ENCODE measurements at regions not wholly inside any gene's neighbourhood (a gene's known extent, or its start where the extent isn't known, plus 50 kb on each side); places are given as distances from the start of the nearest gene placed in this dataset.
A peak's percentile ranks its signal among the peaks of the same experiment; 100 is the strongest.
"Not testable (repeated sequence)": the region's sequence is repeated elsewhere in the genome, so short reads cannot be mapped to it uniquely, and the experiment has no call there.

DNA sequence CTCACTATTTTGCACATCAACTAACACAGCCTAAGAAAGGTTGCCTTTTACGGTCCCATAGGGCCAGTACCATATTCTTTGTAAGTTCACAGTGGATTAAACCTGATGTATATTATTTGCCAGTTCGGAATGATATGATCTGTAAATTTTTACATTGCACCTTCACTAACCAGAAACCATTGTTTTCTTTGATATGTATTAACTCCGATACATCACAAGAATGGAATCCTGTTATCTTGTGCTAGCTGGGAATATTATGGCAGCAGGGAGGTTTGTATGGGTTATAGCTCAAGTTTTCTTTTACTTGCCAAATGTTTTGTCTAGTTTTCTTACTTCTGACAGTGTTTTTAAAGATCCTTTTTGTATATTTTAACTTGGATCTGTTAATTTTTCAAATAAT, 51.4 kb upstream of the S1PR1 start:
- Mint-ChIP-seq H3K36me3 (no peaks in the 10 kb centered on the region), H3K4me1 (ENCODE audit: low read depth) (peaks cover 55% of the 10 kb centered on the region)

DNA sequence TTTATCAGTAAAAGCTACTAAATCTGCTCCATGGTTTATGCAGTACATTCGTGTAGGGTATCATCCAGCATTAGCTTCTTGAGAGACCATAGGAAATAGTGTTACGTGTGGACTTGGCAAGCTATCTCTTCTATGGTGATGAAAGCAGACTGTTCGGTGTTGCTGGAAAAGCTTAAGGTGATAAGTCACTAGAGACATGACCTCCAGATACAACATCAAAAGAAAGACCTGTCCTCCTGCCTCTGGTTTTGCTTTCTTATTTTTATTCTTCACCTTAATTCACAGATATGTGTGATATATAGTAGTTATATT, 53.5 kb upstream of the S1PR1 start:
- Mint-ChIP-seq H3K4me1 (ENCODE audit: low read depth) (peaks cover 69% of the 10 kb centered on the region), H3K27me3 (no peaks in the 10 kb centered on the region), H3K27ac (peak overlapping the region; percentile 68), H3K9me3 (no peaks in the 10 kb centered on the region), H3K36me3 (no peaks in the 10 kb centered on the region), H3K4me3 (no peak overlapping the region)
- intact Hi-C loops (cut with micrococcal nuclease), result loop anchor here (1.0 kb wide), 1 partner anchor 16 kb away; no protein-coding TSS in a partner anchor
- no peak for DNase-seq
- ChIA-PET POLR2A (interaction anchor here (0.5 to 1.0 kb wide), 2 partner anchors 16 to 65 kb away, joined by 3 read pairs; no protein-coding TSS in a partner anchor), CTCF (interaction anchor here (0.6 to 1.4 kb wide), 2 partner anchors 10 to 105 kb away, joined by 3 to 4 read pairs; no protein-coding TSS in a partner anchor)

More for the DNA sequence above, 51.4 kb upstream of the S1PR1 start:
- Mint-ChIP-seq H3K27me3 (no peaks in the 10 kb centered on the region), H3K4me3 (no peak overlapping the region), H3K9me3 (no peaks in the 10 kb centered on the region), H3K27ac (no peak overlapping the region)
- CTCF ChIA-PET, result interaction anchor here (1.4 kb wide), 1 partner anchor 13 kb away, joined by 4 read pairs; no protein-coding TSS in a partner anchor
- no peak for DNase-seq
- POLR2A ChIA-PET, result no interaction called here
- intact Hi-C loops (cut with micrococcal nuclease), result no loop called here

DNA sequence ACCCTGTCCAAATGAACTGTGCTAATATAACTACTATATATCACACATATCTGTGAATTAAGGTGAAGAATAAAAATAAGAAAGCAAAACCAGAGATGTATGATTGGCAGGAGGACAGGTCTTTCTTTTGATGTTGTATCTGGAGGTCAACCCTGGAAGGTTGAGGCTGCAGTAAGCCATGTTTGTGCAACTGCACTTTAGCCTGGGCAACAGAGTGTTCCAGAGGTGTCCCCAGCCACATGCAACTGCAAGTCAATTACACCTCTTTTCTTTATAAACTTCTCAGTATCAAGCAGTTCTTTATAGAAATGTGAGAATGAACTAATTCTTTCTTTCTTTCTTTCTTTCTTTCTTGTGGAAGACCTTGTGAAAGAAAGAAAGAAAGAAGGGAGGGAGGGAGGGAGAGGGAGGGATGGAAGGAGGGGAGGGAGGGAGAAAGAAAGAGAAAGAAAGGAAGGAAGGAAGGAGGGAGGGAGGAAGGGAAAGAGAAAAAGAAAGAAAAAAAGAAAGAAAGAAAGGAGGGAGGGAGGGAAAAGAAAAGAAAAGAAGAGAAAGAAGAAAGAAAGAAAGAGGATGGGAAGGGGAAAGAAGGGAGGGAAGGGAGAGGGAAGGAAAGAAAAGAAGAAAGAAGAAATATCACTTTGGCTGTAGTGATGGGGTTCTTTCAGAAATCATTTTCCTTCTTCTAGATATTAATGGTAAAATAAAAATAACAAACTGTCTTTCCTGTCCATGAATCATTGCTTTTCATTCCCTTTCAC, 54.0 kb upstream of the S1PR1 start:
- no peaks in the 10 kb centered on the region for H3K9me3 Mint-ChIP-seq
- H3K36me3 Mint-ChIP-seq, result no peaks in the 10 kb centered on the region
- no peak overlapping the region for H3K4me3 Mint-ChIP-seq
- DNase-seq, result no peak
- CTCF ChIA-PET, result interaction anchor here (0.6 to 1.4 kb wide), 2 partner anchors 10 to 106 kb away, joined by 3 to 4 read pairs; no protein-coding TSS in a partner anchor
- H3K27me3 Mint-ChIP-seq, result no peaks in the 10 kb centered on the region
- H3K27ac Mint-ChIP-seq, result peak overlapping the region; percentile 68
- POLR2A ChIA-PET, result interaction anchor here (1.0 kb wide), 1 partner anchor 16 kb away, joined by 3 read pairs; no protein-coding TSS in a partner anchor
- intact Hi-C loops (cut with micrococcal nuclease), result loop anchor here (1.0 kb wide), 1 partner anchor 16 kb away; no protein-coding TSS in a partner anchor
- H3K4me1 Mint-ChIP-seq (ENCODE audit: low read depth), result peaks cover 69% of the 10 kb centered on the region

DNA sequence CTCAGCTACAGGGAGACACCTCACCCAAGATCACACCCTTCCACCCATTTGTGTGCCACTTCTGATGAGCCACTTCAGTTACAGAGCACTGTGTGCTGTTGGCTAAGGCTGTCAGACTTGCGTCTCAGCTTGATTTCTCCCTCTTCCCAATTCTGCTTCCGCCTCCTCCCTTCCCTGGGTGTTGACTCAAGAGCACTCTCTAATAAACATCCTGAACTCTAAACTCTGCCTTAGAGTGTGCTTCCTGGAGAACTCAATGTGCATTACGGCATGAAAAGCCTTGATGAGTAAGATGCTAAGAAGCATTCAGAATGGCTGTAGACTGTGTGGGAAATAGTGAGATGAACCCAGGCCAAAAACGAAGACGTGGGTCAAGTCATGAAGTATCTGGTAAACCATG, 54.9 kb upstream of the S1PR1 start:
- Mint-ChIP-seq H3K9me3 (no peaks in the 10 kb centered on the region), H3K4me1 (ENCODE audit: low read depth) (peaks cover 74% of the 10 kb centered on the region), H3K27me3 (no peaks in the 10 kb centered on the region), H3K27ac (peak overlapping the region; percentile 68), H3K4me3 (no peak overlapping the region), H3K36me3 (no peaks in the 10 kb centered on the region)
- CTCF ChIA-PET, result interaction anchor here (0.7 kb wide), 1 partner anchor 47 kb away, joined by 3 read pairs; no protein-coding TSS in a partner anchor
- POLR2A ChIA-PET, result interaction anchor here (1.5 kb wide), 1 partner anchor 54 kb away, joined by 3 read pairs; no protein-coding TSS in a partner anchor
- intact Hi-C loops (cut with micrococcal nuclease), result no loop called here
- no peak for DNase-seq

DNA sequence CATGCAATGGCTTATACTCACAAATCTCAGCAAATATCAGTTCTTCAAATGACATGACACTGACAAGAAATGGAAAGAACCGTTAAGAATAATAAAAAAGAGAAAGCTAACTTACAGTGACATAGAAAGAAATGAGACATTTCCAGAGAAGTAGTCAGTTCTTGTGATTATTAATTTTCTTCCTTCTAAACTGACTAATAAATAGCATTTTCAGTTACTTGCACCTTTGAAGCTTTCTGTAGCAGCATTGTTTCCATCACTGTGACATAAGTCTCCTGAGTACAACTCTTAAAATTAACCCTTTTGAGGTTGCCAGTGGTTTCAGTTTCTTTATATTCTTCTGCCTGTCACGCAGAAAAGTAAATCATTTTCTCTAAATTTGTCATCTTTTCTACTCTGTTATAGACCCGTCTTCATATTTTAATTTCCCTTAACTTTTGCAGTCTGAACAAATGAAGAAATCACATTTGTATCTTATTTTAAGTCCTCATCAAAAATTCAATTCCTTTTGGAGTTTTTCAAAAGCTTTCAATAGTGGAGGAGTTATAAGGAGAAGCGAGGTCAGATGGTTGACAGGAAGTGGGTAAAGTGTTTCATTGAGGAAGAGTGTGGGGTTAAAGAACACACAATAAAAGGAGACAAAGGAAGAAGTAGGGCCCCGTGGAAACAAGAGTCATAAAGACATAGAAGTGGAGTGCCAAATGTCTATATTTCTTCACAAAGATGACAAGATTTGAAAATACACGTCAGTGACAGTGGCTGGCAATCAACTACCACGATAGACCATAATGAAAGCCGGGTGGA, 57.9 kb upstream of the S1PR1 start:
- intact Hi-C loops (cut with micrococcal nuclease), result loop anchor here (1.0 to 5.0 kb wide), 13 partner anchors 20 to 734 kb away; partner anchors contain the start of genes DPH5 and SLC30A7
- Mint-ChIP-seq H3K9me3 (no peaks in the 10 kb centered on the region), H3K36me3 (no peaks in the 10 kb centered on the region), H3K4me3 (peak overlapping the region; percentile 71), H3K27ac (peak overlapping the region; percentile 100), H3K4me1 (ENCODE audit: low read depth) (peaks cover 79% of the 10 kb centered on the region), H3K27me3 (no peaks in the 10 kb centered on the region)
- POLR2A ChIA-PET, result interaction anchor here (0.6 to 6.2 kb wide), 22 partner anchors 9 to 224 kb away, joined by 3 to 129 read pairs (median 6); partner anchors contain the start of gene S1PR1
- CTCF ChIA-PET, result interaction anchor here (0.5 to 4.6 kb wide), 12 partner anchors 20 to 179 kb away, joined by 3 to 44 read pairs (median 4); partner anchors contain the start of gene S1PR1
- peak; percentile 58 for DNase-seq

DNA sequence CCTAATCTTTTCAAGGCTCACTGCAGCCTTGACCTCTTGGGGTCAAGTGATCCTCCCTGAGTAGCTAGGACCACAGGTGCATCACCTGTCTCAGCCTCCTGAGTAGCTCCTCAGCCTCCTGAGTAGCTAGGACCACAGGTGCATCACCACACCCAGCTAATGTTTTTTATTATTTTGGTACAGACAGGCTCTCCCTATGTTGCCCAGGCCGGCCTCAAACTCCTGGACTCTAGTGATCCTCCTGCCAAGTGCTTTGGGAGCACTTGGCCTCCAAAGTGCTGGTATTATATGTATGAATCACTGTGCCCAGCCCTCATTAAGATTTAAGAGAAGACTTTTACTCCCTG, 58.5 kb upstream of the S1PR1 start:
- Mint-ChIP-seq H3K4me1 (ENCODE audit: low read depth) (peaks cover 79% of the 10 kb centered on the region), H3K27me3 (no peaks in the 10 kb centered on the region), H3K36me3 (no peaks in the 10 kb centered on the region), H3K9me3 (no peaks in the 10 kb centered on the region), H3K27ac (peak overlapping the region; percentile 100), H3K4me3 (peak overlapping the region; percentile 71)
- POLR2A ChIA-PET, result interaction anchor here (0.9 to 6.2 kb wide), 21 partner anchors 8 to 223 kb away, joined by 3 to 129 read pairs (median 5); partner anchors contain the start of gene S1PR1
- DNase-seq, result peak; percentile 45
- CTCF ChIA-PET, result interaction anchor here (0.5 to 4.6 kb wide), 11 partner anchors 20 to 179 kb away, joined by 3 to 44 read pairs (median 5); partner anchors contain the start of gene S1PR1
- intact Hi-C loops (cut with micrococcal nuclease), result loop anchor here (1.0 to 5.0 kb wide), 6 partner anchors 41 to 734 kb away; partner anchors contain the start of gene DPH5

DNA sequence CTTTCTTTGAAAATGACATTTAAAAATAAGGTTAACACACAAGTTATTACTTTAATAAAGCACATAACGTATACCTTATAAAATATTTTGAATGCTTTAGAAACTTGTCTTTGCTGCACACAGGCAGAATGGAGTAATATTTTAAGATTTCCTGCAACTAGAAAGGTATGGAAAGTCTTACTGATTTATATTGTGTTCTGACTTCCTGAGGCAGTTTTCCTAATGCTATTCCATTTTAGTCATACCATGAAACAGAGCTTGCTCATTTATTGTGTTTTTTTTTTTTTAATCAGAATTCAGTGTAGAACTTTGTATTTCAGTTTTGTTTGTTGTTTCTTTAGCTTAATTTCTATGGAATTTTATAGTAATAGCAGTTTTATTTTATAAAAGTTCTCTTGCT, 60.9 kb upstream of the S1PR1 start:
- H3K36me3 Mint-ChIP-seq, result no peaks in the 10 kb centered on the region
- no peaks in the 10 kb centered on the region for H3K9me3 Mint-ChIP-seq
- intact Hi-C loops (cut with micrococcal nuclease), result loop anchor here (5.0 kb wide), 1 partner anchor 234 kb away; no protein-coding TSS in a partner anchor
- no peaks in the 10 kb centered on the region for H3K27me3 Mint-ChIP-seq
- H3K4me1 Mint-ChIP-seq (ENCODE audit: low read depth), result peaks cover 64% of the 10 kb centered on the region
- no peak overlapping the region for H3K4me3 Mint-ChIP-seq
- H3K27ac Mint-ChIP-seq, result no peak overlapping the region
- ChIA-PET POLR2A (interaction anchor here (1.6 to 6.2 kb wide), 3 partner anchors 23 to 115 kb away, joined by 4 to 129 read pairs (median 8); partner anchors contain the start of gene S1PR1), CTCF (interaction anchor here (0.7 to 4.6 kb wide), 4 partner anchors 36 to 330 kb away, joined by 3 to 44 read pairs (median 8); no protein-coding TSS in a partner anchor)
- no peak for DNase-seq

DNA sequence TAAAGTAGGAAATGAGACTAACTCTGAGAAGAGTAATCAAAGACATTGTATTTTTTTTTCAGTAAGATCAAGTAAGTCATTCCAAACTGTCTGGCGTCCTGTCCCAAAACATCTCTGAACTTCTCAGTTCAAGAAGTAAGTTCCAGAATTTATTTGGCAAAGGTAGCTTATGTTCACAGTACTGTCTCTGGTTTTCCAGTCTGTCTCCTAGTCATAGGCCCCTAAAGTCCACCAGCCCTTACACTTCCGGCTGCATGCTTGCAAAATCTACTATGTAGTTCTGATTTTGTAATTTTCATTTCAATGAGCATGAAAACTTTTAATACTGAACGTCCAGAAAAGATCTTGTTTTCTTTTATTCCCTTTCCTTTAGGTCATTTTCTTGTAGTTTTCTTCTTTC, 61.4 kb upstream of the S1PR1 start:
- ChIA-PET POLR2A (interaction anchor here (1.6 to 6.2 kb wide), 3 partner anchors 24 to 116 kb away, joined by 4 to 129 read pairs (median 8); partner anchors contain the start of gene S1PR1), CTCF (interaction anchor here (0.7 to 4.6 kb wide), 5 partner anchors 36 to 331 kb away, joined by 3 to 44 read pairs (median 3); no protein-coding TSS in a partner anchor)
- Mint-ChIP-seq H3K27me3 (no peaks in the 10 kb centered on the region), H3K27ac (peak overlapping the region; percentile 63), H3K4me1 (ENCODE audit: low read depth) (peaks cover 62% of the 10 kb centered on the region), H3K36me3 (no peaks in the 10 kb centered on the region), H3K9me3 (no peaks in the 10 kb centered on the region), H3K4me3 (no peak overlapping the region)
- intact Hi-C loops (cut with micrococcal nuclease), result loop anchor here (5.0 kb wide), 1 partner anchor 233 kb away; no protein-coding TSS in a partner anchor
- no peak for DNase-seq

DNA sequence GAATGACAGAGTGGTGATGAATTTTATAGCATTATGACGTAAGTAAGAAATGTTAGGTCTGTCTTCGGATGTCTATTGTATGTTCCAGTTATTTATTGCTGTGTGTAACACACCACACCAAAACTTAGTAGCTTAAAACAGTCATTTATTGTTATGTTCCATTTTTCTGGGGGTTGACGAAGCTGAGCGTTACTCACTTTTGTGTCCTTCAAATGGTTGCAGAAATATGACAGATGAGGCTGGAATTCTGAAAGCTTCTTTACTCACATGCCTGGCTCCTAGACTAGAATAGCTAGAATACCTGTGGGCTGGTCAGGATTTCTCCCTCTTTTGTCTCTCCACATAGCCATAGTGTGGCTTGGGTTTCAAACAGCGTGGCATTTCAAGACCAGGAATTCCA, 62.1 kb upstream of the S1PR1 start:
- DNase-seq, result no peak
- no peak overlapping the region for H3K4me3 Mint-ChIP-seq
- no peaks in the 10 kb centered on the region for H3K36me3 Mint-ChIP-seq
- POLR2A ChIA-PET, result interaction anchor here (1.6 to 6.2 kb wide), 3 partner anchors 24 to 116 kb away, joined by 4 to 129 read pairs (median 8); partner anchors contain the start of gene S1PR1
- no peaks in the 10 kb centered on the region for H3K9me3 Mint-ChIP-seq
- H3K27me3 Mint-ChIP-seq, result no peaks in the 10 kb centered on the region
- H3K4me1 Mint-ChIP-seq (ENCODE audit: low read depth), result peaks cover 56% of the 10 kb centered on the region
- peak overlapping the region; percentile 10 for H3K27ac Mint-ChIP-seq
- CTCF ChIA-PET, result interaction anchor here (1.0 to 2.2 kb wide), 4 partner anchors 35 to 135 kb away, joined by 3 to 8 read pairs (median 5); no protein-coding TSS in a partner anchor
- intact Hi-C loops (cut with micrococcal nuclease), result loop anchor here (5.0 kb wide), 1 partner anchor 232 kb away; no protein-coding TSS in a partner anchor

DNA sequence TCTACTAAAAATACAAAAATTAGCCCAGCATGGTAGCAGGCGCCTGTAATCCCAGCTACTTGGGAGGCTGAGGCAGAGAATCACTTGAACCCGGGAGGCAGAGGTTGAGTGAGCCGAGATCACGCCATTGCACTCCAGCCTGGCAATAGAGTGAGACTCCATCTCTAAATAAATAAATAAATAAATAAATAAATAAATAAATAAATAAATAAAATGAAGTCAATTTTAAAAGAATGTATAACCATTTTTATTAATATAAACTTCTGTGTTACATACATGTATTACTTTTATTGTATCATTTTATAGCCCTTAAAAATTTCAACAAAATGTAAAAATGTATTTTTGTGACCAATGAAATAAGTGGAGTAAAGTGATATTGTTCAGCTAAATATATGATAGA, 62.5 kb upstream of the S1PR1 start:
- CTCF ChIA-PET, result interaction anchor here (1.0 to 2.2 kb wide), 3 partner anchors 64 to 135 kb away, joined by 3 to 8 read pairs (median 7); no protein-coding TSS in a partner anchor
- POLR2A ChIA-PET, result interaction anchor here (6.2 kb wide), 1 partner anchor 63 kb away, joined by 129 read pairs; the partner anchor contains the start of gene S1PR1
- H3K4me3 Mint-ChIP-seq; H3K27me3 Mint-ChIP-seq; H3K9me3 Mint-ChIP-seq; H3K36me3 Mint-ChIP-seq; DNase-seq; H3K27ac Mint-ChIP-seq; intact Hi-C loops (cut with micrococcal nuclease): not testable (repeated sequence)
- H3K4me1 Mint-ChIP-seq (ENCODE audit: low read depth), result peaks cover 52% of the 10 kb centered on the region

DNA sequence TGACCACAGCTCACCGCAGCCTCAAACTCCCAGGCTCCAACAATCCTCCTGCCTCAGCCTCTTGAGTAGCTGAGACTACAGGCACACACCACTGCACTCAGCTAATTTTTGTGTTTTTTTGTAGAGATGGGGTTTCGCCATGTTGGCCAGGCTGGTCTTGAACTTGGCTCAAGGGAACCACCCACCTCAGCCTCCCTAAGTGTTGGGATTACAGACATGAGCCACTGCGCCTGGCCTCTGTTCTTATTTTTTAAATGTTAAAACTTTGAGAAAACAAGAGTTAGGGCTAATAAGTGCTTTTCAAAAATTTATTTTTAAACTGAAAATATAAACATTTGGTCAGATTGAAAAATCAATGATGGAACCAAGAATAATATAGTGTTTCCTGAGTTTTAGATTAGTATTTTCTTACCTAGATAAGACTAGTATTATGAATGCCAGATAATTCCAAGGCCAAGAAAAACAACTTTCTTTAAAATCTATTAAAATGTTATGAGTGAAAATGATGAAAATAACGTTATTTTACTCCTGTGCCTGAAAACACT, 66.2 kb upstream of the S1PR1 start:
- CTCF ChIA-PET, result no interaction called here
- H3K27me3 Mint-ChIP-seq, result no peaks in the 10 kb centered on the region
- POLR2A ChIA-PET, result no interaction called here

More for the DNA sequence above, 66.2 kb upstream of the S1PR1 start:
- intact Hi-C loops (cut with micrococcal nuclease), result no loop called here
- H3K4me1 Mint-ChIP-seq (ENCODE audit: low read depth), result peaks cover 48% of the 10 kb centered on the region
- H3K36me3 Mint-ChIP-seq, result no peaks in the 10 kb centered on the region
- H3K9me3 Mint-ChIP-seq, result no peaks in the 10 kb centered on the region
- H3K27ac Mint-ChIP-seq, result no peak overlapping the region
- no peak for DNase-seq
- H3K4me3 Mint-ChIP-seq, result no peak overlapping the region
